ENCODE measurements at regions not wholly inside any gene's neighbourhood (a gene's known extent, or its start where the extent isn't known, plus 50 kb on each side); places are given as distances from the start of the nearest gene placed in this dataset.
A peak's percentile ranks its signal among the peaks of the same experiment; 100 is the strongest.

DNA sequence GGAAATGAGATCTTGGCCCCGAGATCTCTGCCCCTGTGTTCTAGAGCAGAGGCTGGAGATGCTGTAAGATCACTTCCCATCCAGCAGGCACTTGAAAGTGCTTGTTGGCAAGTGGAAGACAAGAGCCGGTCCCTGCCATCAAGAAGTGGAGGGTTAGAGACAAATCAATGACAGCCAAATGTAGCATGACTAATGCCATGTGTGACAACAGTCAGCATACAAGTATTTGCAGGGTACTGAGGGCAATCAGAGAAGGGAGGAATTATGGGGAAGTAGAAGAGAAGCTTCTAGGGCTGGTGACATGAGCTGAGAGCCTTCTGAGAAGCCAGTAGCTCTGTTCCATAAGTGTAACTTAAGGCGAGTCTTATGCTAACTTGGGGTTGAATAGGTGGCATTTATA is 58.6 kb downstream of the TMEM17 start:
- Mint-ChIP-seq H3K36me3 (no peaks in the 10 kb centered on the region), H3K4me3 (no peak overlapping the region), H3K27ac (no peak overlapping the region), H3K4me1 (no peaks in the 10 kb centered on the region), H3K27me3 (peaks cover 14% of the 10 kb centered on the region), H3K9me3 (no peaks in the 10 kb centered on the region)
- ATAC-seq: no peak

DNA sequence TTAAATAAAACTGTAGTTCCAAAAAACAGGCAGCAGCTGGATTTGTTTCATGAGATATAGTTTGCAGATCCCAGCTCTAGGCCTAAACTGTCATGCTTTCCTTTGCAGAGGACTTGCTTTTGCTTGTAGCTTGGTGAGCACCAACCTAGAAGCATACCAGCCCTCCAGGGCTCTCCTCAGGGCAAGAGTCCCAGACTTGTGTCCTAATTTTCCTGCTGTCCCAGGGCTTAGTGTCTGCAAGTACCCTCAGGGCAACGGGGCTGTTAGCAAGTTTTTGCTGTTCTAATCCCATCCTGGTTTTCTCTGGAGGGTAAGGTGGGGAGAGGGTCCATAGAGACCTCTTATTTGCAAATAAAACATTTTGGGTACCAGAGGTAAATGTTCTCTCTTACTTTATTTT is 59.5 kb downstream of the TMEM17 start:
- Mint-ChIP-seq H3K27ac (no peak overlapping the region), H3K27me3 (peaks cover 14% of the 10 kb centered on the region), H3K4me3 (no peak overlapping the region), H3K36me3 (no peaks in the 10 kb centered on the region), H3K4me1 (no peaks in the 10 kb centered on the region), H3K9me3 (no peaks in the 10 kb centered on the region)
- no peak for ATAC-seq

DNA sequence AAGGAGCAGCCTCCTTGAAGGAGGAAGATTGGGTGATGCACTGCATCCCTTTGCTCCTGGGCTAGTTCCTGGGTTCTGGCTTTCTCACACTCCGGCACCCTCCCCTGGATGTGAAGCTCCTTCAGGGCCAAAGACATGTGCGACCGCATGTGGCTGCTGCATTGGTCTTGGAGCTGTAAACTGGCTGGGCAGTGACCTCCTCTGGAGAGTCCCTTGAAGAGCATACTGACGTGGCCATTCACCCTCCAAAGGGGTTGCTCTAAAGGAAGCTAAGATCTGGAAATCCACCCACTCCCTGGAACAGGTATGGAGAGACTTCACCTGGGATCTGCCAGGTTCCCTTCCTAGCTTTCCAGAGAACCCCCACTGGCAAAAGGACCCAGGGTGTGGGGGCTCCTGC is 62.1 kb downstream of the TMEM17 start:
- H3K27ac Mint-ChIP-seq: no peak overlapping the region
- H3K4me1 Mint-ChIP-seq: no peaks in the 10 kb centered on the region
- H3K9me3 Mint-ChIP-seq: no peaks in the 10 kb centered on the region
- H3K36me3 Mint-ChIP-seq: no peaks in the 10 kb centered on the region
- no peak for ATAC-seq
- H3K27me3 Mint-ChIP-seq: peaks cover 19% of the 10 kb centered on the region
- no peak overlapping the region for H3K4me3 Mint-ChIP-seq

DNA sequence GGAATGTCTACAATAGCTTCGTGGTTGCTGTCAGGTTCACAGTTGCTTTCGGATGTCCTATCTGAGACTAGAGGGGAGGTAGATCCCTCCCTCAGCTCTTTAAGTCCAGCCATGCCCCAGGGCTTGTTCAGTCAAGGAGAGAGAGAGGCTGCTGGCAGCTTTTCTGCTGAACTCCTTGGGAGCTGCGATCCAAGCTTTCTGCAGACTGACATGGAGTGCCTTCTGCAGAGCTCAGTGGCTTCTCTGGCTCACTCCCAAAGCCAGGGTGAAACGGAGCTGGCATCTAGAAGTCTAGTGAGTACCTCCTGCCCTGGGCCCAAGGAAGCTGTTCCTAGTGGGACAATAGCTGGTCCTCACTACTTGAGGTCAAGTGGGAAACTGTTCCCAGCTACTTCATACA is 62.5 kb downstream of the TMEM17 start:
- no peak overlapping the region for H3K4me3 Mint-ChIP-seq

DNA sequence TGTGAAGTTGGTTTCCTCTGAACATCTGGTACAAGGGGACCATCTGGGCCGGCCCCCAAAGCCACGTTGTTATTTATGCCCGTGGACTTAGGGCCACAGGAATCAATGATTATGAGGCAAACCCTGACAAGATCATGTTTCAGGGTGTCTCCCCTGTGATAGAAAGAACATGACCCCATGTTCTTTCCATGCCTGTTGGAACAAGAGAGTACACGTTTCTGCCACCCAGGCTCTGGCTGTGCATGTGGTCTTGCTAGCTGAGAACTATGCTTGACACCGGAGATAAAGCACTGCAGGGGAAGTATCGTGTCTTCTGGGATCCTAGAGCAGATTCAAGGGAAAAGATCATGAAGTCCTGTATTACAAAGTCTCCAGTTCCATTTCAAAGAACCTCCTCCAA is 64.2 kb downstream of the TMEM17 start:
- peaks cover 4% of the 10 kb centered on the region for H3K4me1 Mint-ChIP-seq
- no peak overlapping the region for H3K27ac Mint-ChIP-seq
- ATAC-seq: no peak
- no peaks in the 10 kb centered on the region for H3K9me3 Mint-ChIP-seq
- no peak overlapping the region for H3K4me3 Mint-ChIP-seq
- peaks cover 29% of the 10 kb centered on the region for H3K27me3 Mint-ChIP-seq
- no peaks in the 10 kb centered on the region for H3K36me3 Mint-ChIP-seq

More for the DNA sequence above, 62.5 kb downstream of the TMEM17 start:
- H3K36me3 Mint-ChIP-seq: no peaks in the 10 kb centered on the region
- H3K9me3 Mint-ChIP-seq: no peaks in the 10 kb centered on the region
- H3K27me3 Mint-ChIP-seq: peaks cover 23% of the 10 kb centered on the region
- ATAC-seq: no peak
- H3K4me1 Mint-ChIP-seq: no peaks in the 10 kb centered on the region
- no peak overlapping the region for H3K27ac Mint-ChIP-seq

DNA sequence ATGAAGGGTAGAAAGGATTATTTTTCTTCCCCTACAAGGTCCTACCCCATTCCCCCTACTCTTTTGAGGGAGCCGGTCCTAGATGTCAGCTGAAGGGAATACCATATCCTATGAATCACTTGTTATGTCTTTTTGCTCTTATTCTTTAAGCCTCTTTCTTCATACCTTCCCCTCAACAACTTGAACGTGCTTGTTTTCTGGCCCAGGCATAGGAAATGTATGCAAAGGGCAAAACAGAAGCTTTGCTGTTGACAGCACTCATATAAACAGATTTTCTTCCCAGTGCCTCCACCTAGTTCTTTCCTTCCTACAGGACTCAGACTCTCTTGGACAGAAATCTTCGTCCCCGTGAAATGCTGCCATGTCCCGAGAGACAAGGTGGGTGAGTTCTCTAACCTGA is 64.6 kb downstream of the TMEM17 start:
- Mint-ChIP-seq H3K9me3 (no peaks in the 10 kb centered on the region), H3K36me3 (no peaks in the 10 kb centered on the region), H3K27ac (no peak overlapping the region), H3K4me1 (peaks cover 8% of the 10 kb centered on the region), H3K27me3 (peaks cover 33% of the 10 kb centered on the region), H3K4me3 (no peak overlapping the region)
- ATAC-seq: no peak

DNA sequence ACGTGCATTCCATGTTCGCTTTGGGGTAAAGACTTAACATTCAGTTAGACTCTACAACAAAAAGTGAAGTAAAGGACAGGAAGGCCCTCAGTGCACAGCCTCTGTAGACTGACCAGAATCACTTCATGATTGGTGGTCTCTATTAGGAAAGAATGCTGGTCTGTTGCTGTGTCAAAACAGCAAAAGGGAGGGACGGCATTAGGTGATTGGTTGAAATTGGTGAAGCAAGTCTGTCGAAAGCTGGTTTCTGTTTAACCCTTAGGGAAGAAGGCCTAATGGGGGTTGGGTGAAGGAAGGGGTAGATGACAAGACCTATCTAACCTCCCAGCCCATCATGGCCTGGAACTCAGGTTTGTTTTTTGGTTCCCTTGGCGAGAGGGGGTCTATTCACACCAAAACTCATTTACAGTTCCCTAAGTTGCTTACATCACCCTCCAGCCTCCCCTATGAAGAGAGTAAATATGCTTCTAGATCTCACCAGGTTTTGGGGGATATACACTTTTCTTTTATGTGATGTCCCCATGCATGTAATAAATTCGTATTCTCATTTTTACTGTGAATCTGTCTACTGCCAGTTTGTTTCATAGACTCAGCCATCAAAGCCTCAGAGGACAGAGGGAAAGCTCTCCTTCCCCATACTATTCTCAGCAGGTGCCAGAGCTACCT is 65.6 kb downstream of the TMEM17 start:
- Mint-ChIP-seq H3K4me3 (no peak overlapping the region), H3K36me3 (no peaks in the 10 kb centered on the region), H3K4me1 (peaks cover 18% of the 10 kb centered on the region), H3K27ac (no peak overlapping the region), H3K27me3 (peaks cover 34% of the 10 kb centered on the region), H3K9me3 (no peaks in the 10 kb centered on the region)
- no peak for ATAC-seq

DNA sequence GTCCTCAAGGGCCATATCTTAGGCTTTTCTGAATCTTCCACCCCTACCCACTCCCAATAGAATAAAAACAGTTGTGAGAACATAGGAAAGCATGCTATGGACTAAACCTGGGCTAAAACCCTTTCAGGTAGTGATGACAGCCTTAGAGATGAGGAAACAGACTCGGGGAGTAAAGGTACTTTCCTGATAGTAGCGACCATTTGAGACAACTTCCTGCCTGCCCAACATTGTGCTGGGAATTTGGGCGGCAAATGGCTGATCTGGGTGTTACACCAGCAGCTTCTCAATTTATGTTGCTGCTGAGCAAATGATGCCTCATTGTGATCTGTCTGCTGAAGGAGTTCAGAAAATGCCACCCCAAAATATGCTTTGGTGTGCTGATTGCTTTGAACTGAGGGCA is 66.6 kb downstream of the TMEM17 start:
- H3K36me3 Mint-ChIP-seq: no peaks in the 10 kb centered on the region
- H3K4me3 Mint-ChIP-seq: no peak overlapping the region
- H3K27me3 Mint-ChIP-seq: peaks cover 32% of the 10 kb centered on the region
- no peak for ATAC-seq
- no peaks in the 10 kb centered on the region for H3K9me3 Mint-ChIP-seq
- no peak overlapping the region for H3K27ac Mint-ChIP-seq
- peaks cover 26% of the 10 kb centered on the region for H3K4me1 Mint-ChIP-seq

DNA sequence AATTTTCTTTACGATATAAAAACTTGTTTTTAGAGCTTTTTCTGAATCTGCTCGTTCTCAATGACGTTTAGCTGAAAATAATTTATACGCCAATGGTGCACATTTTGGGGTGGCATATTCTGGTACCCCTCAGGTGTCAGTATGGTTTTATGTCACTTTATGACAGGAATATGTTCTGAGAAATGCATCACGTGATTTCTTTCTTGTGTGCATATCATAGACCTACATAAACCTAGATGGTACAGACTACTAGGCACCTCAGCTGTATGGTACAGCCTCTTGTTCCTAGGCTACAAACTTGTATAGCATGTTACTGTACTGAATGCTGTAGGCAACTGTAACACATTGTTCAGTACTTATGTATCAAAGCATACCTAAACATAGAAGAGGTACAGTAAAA is 68.2 kb downstream of the TMEM17 start:
- H3K27me3 Mint-ChIP-seq: peaks cover 21% of the 10 kb centered on the region
- no peak overlapping the region for H3K4me3 Mint-ChIP-seq
- no peaks in the 10 kb centered on the region for H3K36me3 Mint-ChIP-seq
- H3K9me3 Mint-ChIP-seq: no peaks in the 10 kb centered on the region
- H3K27ac Mint-ChIP-seq: no peak overlapping the region
- ATAC-seq: no peak
- peaks cover 26% of the 10 kb centered on the region for H3K4me1 Mint-ChIP-seq

DNA sequence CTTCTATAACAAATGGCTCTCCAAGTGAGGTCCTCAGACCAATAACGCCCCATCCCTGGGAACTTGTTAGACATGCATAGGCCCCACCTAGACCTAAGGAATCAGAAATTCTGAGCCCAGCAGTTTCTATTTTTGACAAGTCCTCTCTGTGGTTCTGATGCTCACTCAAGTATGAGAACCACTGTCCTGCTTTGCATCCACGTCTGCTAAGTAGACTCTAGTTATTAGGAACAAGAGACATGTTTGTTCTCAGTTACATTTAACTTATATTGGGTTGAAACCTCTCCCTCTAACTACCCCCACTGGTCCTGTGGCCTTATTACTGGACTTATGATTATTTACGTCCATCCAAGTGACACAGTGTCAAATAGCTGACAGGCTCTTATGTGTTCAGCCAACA is 70.3 kb downstream of the TMEM17 start:
- ATAC-seq: peak; percentile 62
- Mint-ChIP-seq H3K4me1 (peaks cover 26% of the 10 kb centered on the region), H3K27ac (no peak overlapping the region), H3K36me3 (no peaks in the 10 kb centered on the region), H3K9me3 (no peaks in the 10 kb centered on the region), H3K27me3 (peaks cover 19% of the 10 kb centered on the region), H3K4me3 (no peak overlapping the region)

DNA sequence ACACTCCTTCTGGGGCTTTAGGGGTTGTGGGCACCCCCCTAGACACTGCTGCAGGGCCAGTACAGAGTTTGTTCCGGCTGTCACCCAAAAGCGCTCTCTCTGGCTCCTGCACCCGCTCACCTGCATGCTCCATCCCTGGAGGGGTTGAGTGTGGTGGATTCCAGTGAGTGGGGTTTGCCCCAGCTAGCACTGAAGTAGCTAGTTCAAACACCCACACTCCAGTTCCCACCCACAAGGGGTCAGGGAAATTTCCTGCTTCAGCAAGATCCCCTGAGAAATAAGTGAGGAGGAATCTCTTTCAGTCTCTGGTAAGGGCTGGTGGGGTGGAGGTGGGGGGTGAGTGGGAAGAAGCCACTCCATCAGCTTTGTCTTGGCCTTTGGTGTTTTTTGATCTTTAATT is 73.6 kb downstream of the TMEM17 start:
- no peaks in the 10 kb centered on the region for H3K36me3 Mint-ChIP-seq
- peak; percentile 35 for ATAC-seq
- peaks cover 3% of the 10 kb centered on the region for H3K9me3 Mint-ChIP-seq
- no peak overlapping the region for H3K27ac Mint-ChIP-seq
- H3K4me1 Mint-ChIP-seq: peaks cover 26% of the 10 kb centered on the region
- no peak overlapping the region for H3K4me3 Mint-ChIP-seq
- H3K27me3 Mint-ChIP-seq: peaks cover 10% of the 10 kb centered on the region

DNA sequence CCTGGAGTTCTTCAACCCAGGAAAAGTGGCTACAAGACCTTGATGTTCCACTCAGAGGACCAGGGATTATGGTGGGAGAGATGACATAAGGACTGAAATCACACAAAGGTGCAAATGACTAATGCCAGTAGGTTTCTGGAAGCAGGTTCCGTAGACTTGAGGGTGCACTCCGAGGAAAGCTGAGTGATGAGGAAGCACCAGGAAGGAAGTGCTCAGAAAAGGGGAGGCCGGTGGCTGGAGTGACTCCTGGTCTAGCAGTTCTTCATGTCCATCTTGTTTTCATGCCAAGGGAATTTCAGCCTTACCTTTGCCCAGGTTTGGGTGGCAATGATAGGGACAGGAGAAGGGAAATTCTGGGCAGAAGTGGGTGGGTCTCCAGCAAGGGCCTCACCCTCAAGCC is 74.5 kb downstream of the TMEM17 start:
- no peak for ATAC-seq
- no peaks in the 10 kb centered on the region for H3K36me3 Mint-ChIP-seq
- H3K9me3 Mint-ChIP-seq: peaks cover 3% of the 10 kb centered on the region
- no peak overlapping the region for H3K27ac Mint-ChIP-seq
- peaks cover 19% of the 10 kb centered on the region for H3K4me1 Mint-ChIP-seq
- H3K4me3 Mint-ChIP-seq: no peak overlapping the region
- H3K27me3 Mint-ChIP-seq: peaks cover 1% of the 10 kb centered on the region

DNA sequence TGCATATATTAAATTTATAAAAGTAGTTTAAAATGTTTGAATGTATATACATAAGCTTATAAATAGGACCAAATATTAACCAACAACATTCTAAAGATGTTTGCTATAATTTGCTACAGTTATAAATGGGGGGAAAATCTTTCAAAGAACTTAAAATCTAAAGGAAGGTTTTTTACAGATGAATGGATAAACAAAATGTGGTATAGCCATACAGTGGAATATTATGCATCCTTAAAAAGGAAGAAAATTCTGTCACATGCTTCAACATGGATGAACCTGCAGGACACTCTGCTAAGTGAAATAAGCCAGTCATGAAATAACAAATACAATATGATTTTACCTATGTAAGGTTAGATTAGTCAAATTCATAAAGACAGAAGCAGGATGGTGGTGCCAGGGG is 75.8 kb downstream of the TMEM17 start:
- H3K4me3 Mint-ChIP-seq: no peak overlapping the region
- no peaks in the 10 kb centered on the region for H3K27me3 Mint-ChIP-seq
- no peaks in the 10 kb centered on the region for H3K36me3 Mint-ChIP-seq
- H3K4me1 Mint-ChIP-seq: peaks cover 5% of the 10 kb centered on the region
- H3K27ac Mint-ChIP-seq: no peak overlapping the region
- ATAC-seq: no peak
- H3K9me3 Mint-ChIP-seq: peaks cover 3% of the 10 kb centered on the region

DNA sequence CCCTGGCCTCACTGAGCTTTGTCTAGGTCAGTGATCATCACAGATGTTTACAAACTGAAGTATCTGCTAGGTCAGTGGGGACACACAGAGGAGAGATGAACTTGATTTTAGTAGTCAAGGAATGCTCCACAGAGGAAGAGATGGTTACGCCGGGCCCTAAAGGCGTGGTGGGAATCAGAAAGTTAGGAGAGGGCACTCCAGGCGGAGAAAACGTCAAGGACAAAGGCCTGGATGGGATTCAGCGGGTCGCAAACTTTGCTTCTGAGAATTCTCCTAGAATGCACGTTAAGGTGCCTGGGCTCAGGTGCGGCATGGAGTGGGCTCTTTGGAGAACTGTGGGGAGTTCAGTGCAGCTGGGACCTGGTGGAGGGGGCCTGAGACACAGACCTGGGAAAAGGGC is 78.8 kb downstream of the TMEM17 start:
- Mint-ChIP-seq H3K4me1 (no peaks in the 10 kb centered on the region), H3K4me3 (no peak overlapping the region), H3K27me3 (no peaks in the 10 kb centered on the region), H3K36me3 (no peaks in the 10 kb centered on the region), H3K9me3 (peaks cover 3% of the 10 kb centered on the region), H3K27ac (no peak overlapping the region)
- no peak for ATAC-seq

DNA sequence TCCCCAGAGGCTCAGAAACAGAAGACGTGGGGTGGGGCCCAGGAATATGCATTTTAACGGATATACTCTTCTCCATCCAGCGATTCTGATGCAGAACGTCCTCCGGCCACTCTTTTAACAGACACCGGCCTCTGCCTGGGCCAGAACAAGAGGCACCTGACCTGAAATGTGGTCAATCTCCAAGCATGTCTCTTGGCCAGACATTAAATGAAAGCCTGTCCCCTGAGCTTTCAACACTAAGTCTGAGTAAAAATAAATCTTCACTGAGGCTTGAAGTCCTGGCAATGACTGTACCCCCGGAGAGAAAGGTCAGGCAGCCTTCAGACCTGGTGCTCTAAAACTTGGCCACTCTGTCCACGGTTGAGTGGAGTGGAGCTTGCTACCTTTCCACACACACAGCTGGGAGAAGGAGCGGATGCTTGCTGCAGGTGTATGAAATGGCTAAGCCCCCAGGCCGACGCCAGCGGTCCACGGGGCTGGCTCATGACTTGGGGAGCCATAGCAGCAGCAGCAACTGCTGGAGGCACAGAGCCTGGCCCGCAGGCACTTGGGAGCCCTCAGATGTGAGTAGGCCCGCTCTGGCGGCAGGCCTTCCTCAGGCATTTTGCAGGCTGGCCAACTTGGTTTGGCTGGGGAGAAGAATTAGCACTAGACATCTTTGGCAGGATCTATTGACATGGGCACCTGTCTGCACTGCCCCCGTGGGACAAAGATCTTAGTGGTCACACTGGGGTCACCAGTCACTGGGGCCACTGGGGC is 79.7 kb downstream of the TMEM17 start:
- Mint-ChIP-seq H3K9me3 (peaks cover 3% of the 10 kb centered on the region), H3K27ac (no peak overlapping the region), H3K36me3 (no peaks in the 10 kb centered on the region), H3K4me1 (no peaks in the 10 kb centered on the region), H3K4me3 (no peak overlapping the region), H3K27me3 (peaks cover 4% of the 10 kb centered on the region)
- ATAC-seq: no peak

DNA sequence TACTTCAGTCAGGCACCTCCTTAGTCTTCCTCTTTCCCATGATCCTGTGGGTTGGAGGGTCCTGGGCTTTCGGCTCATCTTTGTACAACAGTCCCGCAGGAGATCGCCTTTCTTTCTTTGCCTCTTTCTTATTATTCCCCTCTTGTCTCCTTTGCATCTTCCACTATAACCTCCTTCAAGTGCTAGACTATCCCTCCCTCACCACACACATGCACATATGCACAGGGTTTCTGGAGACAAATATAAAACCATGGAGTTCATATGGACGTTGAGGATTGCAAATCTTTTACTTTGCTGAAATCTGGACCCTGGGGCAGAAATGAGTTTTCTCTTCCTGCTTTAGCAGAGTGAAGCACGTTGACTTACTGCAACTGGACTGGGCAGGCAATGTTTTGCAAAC is 80.3 kb downstream of the TMEM17 start:
- Mint-ChIP-seq H3K9me3 (peaks cover 3% of the 10 kb centered on the region), H3K4me1 (no peaks in the 10 kb centered on the region), H3K4me3 (no peak overlapping the region), H3K27ac (no peak overlapping the region), H3K27me3 (peaks cover 6% of the 10 kb centered on the region), H3K36me3 (no peaks in the 10 kb centered on the region)
- no peak for ATAC-seq

Data from stimulated activated memory B cell treated with anti-CD40 and anti-IgM and Interleukin-4, amounts not matched to agents 10 μg/mL and 1 μg/mL and 100 μg/mL, for 72 hours (primary cell).